Stomach (tissue), 4 donors: ENCODE measurements at regions not wholly inside any gene's neighbourhood (a gene's known extent, or its start where the extent isn't known, plus 50 kb on each side); places are given as distances from the start of the nearest gene placed in this dataset.

Source experiments
- POLR2A ChIP-seq, 4 donors: fragments of 450-650 bp; IDR thresholded peaks; one replicate each; pipeline ENCODE4 v1.6.1; 2016; ENCODE audit warnings: antibody characterized with exemption in 4 of 4, control low read depth in 2 of 4, mild to moderate bottlenecking in 1 of 4, moderate library complexity in 1 of 4
- POLR2AphosphoS5 ChIP-seq, 3 donors: sonication (generic); formaldehyde crosslinking; IDR thresholded peaks; one replicate each; pipeline ENCODE4 v1.6.1; 2016; ENCODE audit warnings: antibody characterized with exemption in 3 of 3
- TF ChIP-seq, protein P1 (sequence below), 7 experiments: fragments of 450-650 bp in 4 of 7; fragments of 200-600 bp in 3 of 7; sonication (generic) in 3 of 7; IDR thresholded peaks; one replicate each; pipeline ENCODE4 v1.5.1; 2016 to 2019; ENCODE audit warnings: antibody characterized with exemption in 7 of 7, control low read depth in 2 of 7, mild to moderate bottlenecking in 1 of 7

DNA sequence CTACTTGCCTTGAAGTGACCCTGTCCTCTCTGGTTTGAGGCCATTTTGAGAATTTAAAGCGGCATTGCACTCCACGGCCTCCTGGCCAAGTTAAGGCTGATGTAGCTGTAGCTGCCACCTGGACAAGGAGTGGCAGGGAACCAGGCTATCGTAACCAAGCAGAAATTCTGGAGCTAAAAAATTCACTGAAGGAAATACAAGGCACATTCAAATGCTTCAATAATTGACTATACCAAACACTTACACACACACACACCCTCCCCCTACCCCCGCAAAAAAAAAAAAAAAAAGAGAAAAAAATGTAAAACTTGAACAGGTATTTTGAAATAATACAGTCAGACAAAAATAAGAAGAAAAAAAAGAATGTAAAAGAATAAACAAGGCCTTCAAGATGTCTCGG lies 409.0 kb upstream of the SEMA3A start:
- TF ChIP-seq, protein P1, sequence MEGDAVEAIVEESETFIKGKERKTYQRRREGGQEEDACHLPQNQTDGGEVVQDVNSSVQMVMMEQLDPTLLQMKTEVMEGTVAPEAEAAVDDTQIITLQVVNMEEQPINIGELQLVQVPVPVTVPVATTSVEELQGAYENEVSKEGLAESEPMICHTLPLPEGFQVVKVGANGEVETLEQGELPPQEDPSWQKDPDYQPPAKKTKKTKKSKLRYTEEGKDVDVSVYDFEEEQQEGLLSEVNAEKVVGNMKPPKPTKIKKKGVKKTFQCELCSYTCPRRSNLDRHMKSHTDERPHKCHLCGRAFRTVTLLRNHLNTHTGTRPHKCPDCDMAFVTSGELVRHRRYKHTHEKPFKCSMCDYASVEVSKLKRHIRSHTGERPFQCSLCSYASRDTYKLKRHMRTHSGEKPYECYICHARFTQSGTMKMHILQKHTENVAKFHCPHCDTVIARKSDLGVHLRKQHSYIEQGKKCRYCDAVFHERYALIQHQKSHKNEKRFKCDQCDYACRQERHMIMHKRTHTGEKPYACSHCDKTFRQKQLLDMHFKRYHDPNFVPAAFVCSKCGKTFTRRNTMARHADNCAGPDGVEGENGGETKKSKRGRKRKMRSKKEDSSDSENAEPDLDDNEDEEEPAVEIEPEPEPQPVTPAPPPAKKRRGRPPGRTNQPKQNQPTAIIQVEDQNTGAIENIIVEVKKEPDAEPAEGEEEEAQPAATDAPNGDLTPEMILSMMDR (IDR thresholded peaks at IDR 0.05), result no peak
- TF ChIP-seq POLR2A (IDR thresholded peaks at IDR 0.05) (no peak), POLR2AphosphoS5 (IDR thresholded peaks at IDR 0.05) (no peak)
